Stomach (tissue), 8 donors: ENCODE measurements at regions not wholly inside any gene's neighbourhood (a gene's known extent, or its start where the extent isn't known, plus 50 kb on each side); places are given as distances from the start of the nearest gene placed in this dataset.
"Not testable (repeated sequence)": the region's sequence is repeated elsewhere in the genome, so short reads cannot be mapped to it uniquely, and the experiment has no call there.

Source experiments
- DNase-seq, 2 donors: peaks; one replicate each; pipeline versions ENCODE4 v3.0.0 to v3.0.0-alpha.2; 2013 to 2019
- H3K27ac ChIP-seq, 5 donors: fragments of 200-600 bp in 4 of 5; sonication (generic) in 4 of 5; one replicate each; pipeline ENCODE4 v1.5.1; 2013 to 2019; ENCODE audit warnings: mild to moderate bottlenecking in 1 of 5, moderate library complexity in 1 of 5
- H3K27me3 ChIP-seq, 3 donors: fragments of 200-600 bp; sonication (generic); one replicate each; pipeline ENCODE4 v1.5.1; 2017 to 2019; ENCODE audit warnings: mixed run types in 1 of 3
- H3K36me3 ChIP-seq, 4 donors: fragments of 200-600 bp; sonication (generic); 1 replicate in 3 of 4; 2 replicates in 1 of 4; pipeline ENCODE4 v1.5.1; 2016 to 2019
- H3K4me1 ChIP-seq, 4 donors: fragments of 200-600 bp; sonication (generic); one replicate each; pipeline ENCODE4 v1.5.1; 2016 to 2019
- H3K4me3 ChIP-seq, 4 donors: fragments of 200-600 bp; sonication (generic) in 3 of 4; one replicate each; pipeline ENCODE4 v1.5.1; 2016 to 2019; ENCODE audit warnings: mild to moderate bottlenecking in 1 of 4
- H3K9me3 ChIP-seq, 4 donors: fragments of 200-600 bp; sonication (generic); one replicate each; pipeline ENCODE4 v1.5.1; 2016 to 2019
- CTCF ChIP-seq, 7 experiments: fragments of 450-650 bp in 4 of 7; fragments of 200-600 bp in 3 of 7; sonication (generic) in 3 of 7; IDR thresholded peaks; one replicate each; pipeline ENCODE4 v1.5.1; 2016 to 2019; ENCODE audit warnings: antibody characterized with exemption in 7 of 7, control low read depth in 2 of 7, mild to moderate bottlenecking in 1 of 7
- EP300 ChIP-seq: sonication (generic); formaldehyde crosslinking; IDR thresholded peaks from one replicate; pipeline ENCODE4 v1.6.1; 2017; ENCODE audit warnings: antibody characterized with exemption
- POLR2A ChIP-seq, 4 donors: fragments of 450-650 bp; IDR thresholded peaks; one replicate each; pipeline ENCODE4 v1.6.1; 2016; ENCODE audit warnings: antibody characterized with exemption in 4 of 4, control low read depth in 2 of 4, mild to moderate bottlenecking in 1 of 4, moderate library complexity in 1 of 4
- POLR2AphosphoS5 ChIP-seq, 3 donors: sonication (generic); formaldehyde crosslinking; IDR thresholded peaks; one replicate each; pipeline ENCODE4 v1.6.1; 2016; ENCODE audit warnings: antibody characterized with exemption in 3 of 3
- WGBS, 5 donors: extraction: QIAGEN DNeasy Blood & Tissue Kit in 3 of 5; methylation state at CpG; one replicate each; pipeline versions ENCODE4 v1.1.5 to v1.1.7; 2013 to 2018; 5-methylcytosine and 5-hydroxymethylcytosine counted together
- intact Hi-C: fragments of 100-400 bp; cut with DNase I; formaldehyde crosslinking; loops from one replicate; pipeline ENCODE4 v1.15.1; 2023; ENCODE audit warnings: low total_unique reads
- donor health status: healthy with polysubstance abuse.
- donor health status: Bipolar disorder and iron deficiency.
- donor health status: healthy.

GRCh38 chr9:78172610-78173009 lies 63.3 kb upstream of the CEP78 start:
- intact Hi-C loops, result not testable (repeated sequence)

GRCh38 chr9:78171651-78172050 lies 64.2 kb upstream of the CEP78 start:
- WGBS, 5 donors, result 79 to 100% (median 92%) methylated on average over 1 of the region's 1 CpG
- H3K27me3 ChIP-seq, result no peaks in the 10 kb centered on the region
- no peak overlapping the region for H3K4me3 ChIP-seq
- H3K9me3 ChIP-seq, result peaks cover 0 to 10% (median 4%) of the 10 kb centered on the region in 4 donors
- no peak overlapping the region for H3K27ac ChIP-seq
- no peak for TF ChIP-seq POLR2A (IDR thresholded peaks at IDR 0.05)
- TF ChIP-seq CTCF (IDR thresholded peaks at IDR 0.05), result no peak
- no peak for TF ChIP-seq EP300
- no peak for TF ChIP-seq POLR2AphosphoS5 (IDR thresholded peaks at IDR 0.05)
- intact Hi-C loops, result no loop called here
- DNase-seq, result no peak
- no peaks in the 10 kb centered on the region for H3K4me1 ChIP-seq
- H3K36me3 ChIP-seq, result no peaks in the 10 kb centered on the region

More at GRCh38 chr9:78172610-78173009, 63.3 kb upstream of the CEP78 start:
- not testable (repeated sequence) for H3K9me3 ChIP-seq, H3K4me3 ChIP-seq, H3K36me3 ChIP-seq, DNase-seq, H3K27ac ChIP-seq, H3K4me1 ChIP-seq, H3K27me3 ChIP-seq
- WGBS, 5 donors, result 88 to 95% (median 91%) methylated on average over 6 of the region's 6 CpGs

GRCh38 chr9:78169125-78169524 lies 66.8 kb upstream of the CEP78 start:
- TF ChIP-seq EP300 (no peak), POLR2A (IDR thresholded peaks at IDR 0.05) (no peak), CTCF (IDR thresholded peaks at IDR 0.05) (no peak), POLR2AphosphoS5 (IDR thresholded peaks at IDR 0.05) (no peak)
- no peaks in the 10 kb centered on the region for H3K36me3 ChIP-seq
- WGBS, 5 donors, result 89 to 94% (median 91%) methylated on average over 6 of the region's 6 CpGs
- H3K4me3 ChIP-seq, result no peak overlapping the region
- no peaks in the 10 kb centered on the region for H3K4me1 ChIP-seq
- intact Hi-C loops, result no loop called here
- no peaks in the 10 kb centered on the region for H3K27me3 ChIP-seq
- H3K9me3 ChIP-seq, result peaks cover 0 to 11% (median 4%) of the 10 kb centered on the region in 4 donors
- H3K27ac ChIP-seq, result no peak overlapping the region
- DNase-seq, result no peak

GRCh38 chr9:78167356-78167755 lies 68.5 kb upstream of the CEP78 start:
- no peak overlapping the region for H3K4me3 ChIP-seq

GRCh38 chr9:78163834-78164233 lies 72.0 kb upstream of the CEP78 start:
- Histone ChIP-seq H3K9me3 (peaks cover 0 to 15% (median 0%) of the 10 kb centered on the region in 4 donors), H3K27ac (no peak overlapping the region), H3K4me3 (no peak overlapping the region), H3K4me1 (no peaks in the 10 kb centered on the region), H3K36me3 (no peaks in the 10 kb centered on the region), H3K27me3 (no peaks in the 10 kb centered on the region)
- intact Hi-C loops, result no loop called here
- TF ChIP-seq CTCF (IDR thresholded peaks at IDR 0.05), result no peak
- no peak for TF ChIP-seq POLR2A (IDR thresholded peaks at IDR 0.05)
- no peak for TF ChIP-seq EP300
- no peak for TF ChIP-seq POLR2AphosphoS5 (IDR thresholded peaks at IDR 0.05)
- 69 to 82% (median 77%) methylated on average over 2 of the region's 2 CpGs for WGBS, 5 donors
- no peak for DNase-seq

More at GRCh38 chr9:78167356-78167755, 68.5 kb upstream of the CEP78 start:
- peak; percentile 32 to 80 for DNase-seq
- 17 to 43% (median 28%) methylated on average over 2 of the region's 2 CpGs for WGBS, 5 donors
- Histone ChIP-seq H3K27me3 (no peaks in the 10 kb centered on the region), H3K4me1 (no peaks in the 10 kb centered on the region), H3K9me3 (peaks cover 0 to 15% (median 0%) of the 10 kb centered on the region in 4 donors), H3K36me3 (no peaks in the 10 kb centered on the region), H3K27ac (no peak overlapping the region)
- intact Hi-C loops, result no loop called here
- TF ChIP-seq POLR2A (IDR thresholded peaks at IDR 0.05), result no peak
- peak in 1 of 3 donors; percentile 27 for TF ChIP-seq POLR2AphosphoS5 (IDR thresholded peaks at IDR 0.05)
